ENCODE measurements at regions not wholly inside any gene's neighbourhood (a gene's known extent, or its start where the extent isn't known, plus 50 kb on each side); places are given as distances from the start of the nearest gene placed in this dataset.

- Histone ChIP-seq H3K4me3 (ENCODE audit: low read length in 3 of 3) (no peak overlapping the region), H3K9ac (ENCODE audit: low read length in 3 of 3) (no peak overlapping the region), H3K9me3 (ENCODE audit: control insufficient read depth in 2 of 3, insufficient read depth in 1 of 3, low read length in 3 of 3) (no peaks in the 10 kb centered on the region), H3K27me3 (ENCODE audit: control insufficient read depth, insufficient read depth, low read length) (no peaks in the 10 kb centered on the region), H3K4me1 (ENCODE audit: control insufficient read depth in 2 of 3, insufficient read depth in 2 of 3, low read depth in 1 of 3, low read length in 3 of 3) (no peaks in the 10 kb centered on the region), H3K27ac (ENCODE audit: low read depth in 2 of 2, low read length in 2 of 2) (no peak overlapping the region), H3K36me3 (ENCODE audit: control insufficient read depth in 2 of 3, insufficient read depth in 3 of 3, low read length in 3 of 3) (no peaks in the 10 kb centered on the region)
- TF ChIP-seq, protein P1, sequence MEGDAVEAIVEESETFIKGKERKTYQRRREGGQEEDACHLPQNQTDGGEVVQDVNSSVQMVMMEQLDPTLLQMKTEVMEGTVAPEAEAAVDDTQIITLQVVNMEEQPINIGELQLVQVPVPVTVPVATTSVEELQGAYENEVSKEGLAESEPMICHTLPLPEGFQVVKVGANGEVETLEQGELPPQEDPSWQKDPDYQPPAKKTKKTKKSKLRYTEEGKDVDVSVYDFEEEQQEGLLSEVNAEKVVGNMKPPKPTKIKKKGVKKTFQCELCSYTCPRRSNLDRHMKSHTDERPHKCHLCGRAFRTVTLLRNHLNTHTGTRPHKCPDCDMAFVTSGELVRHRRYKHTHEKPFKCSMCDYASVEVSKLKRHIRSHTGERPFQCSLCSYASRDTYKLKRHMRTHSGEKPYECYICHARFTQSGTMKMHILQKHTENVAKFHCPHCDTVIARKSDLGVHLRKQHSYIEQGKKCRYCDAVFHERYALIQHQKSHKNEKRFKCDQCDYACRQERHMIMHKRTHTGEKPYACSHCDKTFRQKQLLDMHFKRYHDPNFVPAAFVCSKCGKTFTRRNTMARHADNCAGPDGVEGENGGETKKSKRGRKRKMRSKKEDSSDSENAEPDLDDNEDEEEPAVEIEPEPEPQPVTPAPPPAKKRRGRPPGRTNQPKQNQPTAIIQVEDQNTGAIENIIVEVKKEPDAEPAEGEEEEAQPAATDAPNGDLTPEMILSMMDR (IDR thresholded peaks at IDR 0.05; ENCODE audit: borderline replicate concordance, extremely low read depth, insufficient read depth): no peak
- DNase-seq (no peak), FAIRE-seq (no peak)
- intact Hi-C loops (cut with DNase I): no loop called here
Observed at GRCh38 chr7:68556537-68556936, 1041.7 kb upstream of the AUTS2 start.

DNA sequence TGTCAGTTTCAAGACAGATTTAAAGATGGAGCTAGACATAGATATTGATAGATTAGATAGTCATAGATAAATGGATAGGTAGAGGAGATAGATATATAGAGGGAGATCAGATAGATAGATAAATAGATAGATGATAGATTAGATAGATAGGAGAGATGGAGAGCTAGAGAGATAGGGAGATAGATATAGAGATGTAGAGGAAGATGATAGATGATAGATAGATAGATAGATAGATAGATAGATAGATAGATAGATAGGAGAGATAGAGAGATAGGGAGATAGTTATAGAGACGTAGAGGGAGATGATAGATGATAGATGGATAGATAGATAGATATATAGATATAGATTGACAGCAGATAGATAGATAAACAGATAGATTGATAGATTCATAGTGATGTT lies 1038.8 kb upstream of the AUTS2 start:
- Histone ChIP-seq H3K9ac (ENCODE audit: low read length in 3 of 3) (no peak overlapping the region), H3K9me3 (ENCODE audit: control insufficient read depth in 2 of 3, insufficient read depth in 1 of 3, low read length in 3 of 3) (no peaks in the 10 kb centered on the region), H3K27me3 (ENCODE audit: control insufficient read depth, insufficient read depth, low read length) (no peaks in the 10 kb centered on the region), H3K4me3 (ENCODE audit: low read length in 3 of 3) (no peak overlapping the region), H3K36me3 (ENCODE audit: control insufficient read depth in 2 of 3, insufficient read depth in 3 of 3, low read length in 3 of 3) (no peaks in the 10 kb centered on the region), H3K4me1 (ENCODE audit: control insufficient read depth in 2 of 3, insufficient read depth in 2 of 3, low read depth in 1 of 3, low read length in 3 of 3) (no peaks in the 10 kb centered on the region), H3K27ac (ENCODE audit: low read depth in 2 of 2, low read length in 2 of 2) (no peak overlapping the region)
- DNase-seq (no peak), FAIRE-seq (no peak)
- intact Hi-C loops (cut with DNase I): no loop called here
- TF ChIP-seq, protein P1 (IDR thresholded peaks at IDR 0.05; ENCODE audit: borderline replicate concordance, extremely low read depth, insufficient read depth): no peak

DNA sequence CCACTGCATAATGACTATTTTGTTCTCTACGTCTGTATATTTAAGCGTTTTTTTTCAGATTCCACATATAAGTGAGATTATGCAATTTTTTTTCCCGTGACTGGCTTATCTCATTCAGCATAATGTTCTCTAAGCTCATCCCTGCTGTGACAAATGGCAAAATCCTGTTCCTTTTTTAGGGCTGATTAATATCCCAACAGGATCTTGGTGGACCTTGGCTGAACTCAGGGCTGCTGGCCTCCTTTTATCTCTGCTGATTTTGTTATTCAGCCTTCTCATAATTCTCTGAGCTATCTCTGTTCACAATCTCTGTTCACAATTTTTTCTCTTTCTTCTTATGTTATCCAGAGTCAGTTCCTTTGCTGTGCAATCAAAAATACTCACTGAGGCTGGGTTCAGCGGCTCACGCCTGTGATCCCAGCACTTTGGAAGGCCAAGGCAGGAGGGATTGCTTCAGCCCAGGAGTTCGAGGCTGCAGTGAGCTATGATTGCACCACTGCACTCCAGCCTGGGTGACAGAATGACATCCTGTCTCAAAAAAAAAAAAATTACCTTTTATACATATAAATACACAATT lies 1035.9 kb upstream of the AUTS2 start:
- intact Hi-C loops (cut with DNase I): no loop called here
- Histone ChIP-seq H3K27ac (ENCODE audit: low read depth in 2 of 2, low read length in 2 of 2) (no peak overlapping the region), H3K4me1 (ENCODE audit: control insufficient read depth in 2 of 3, insufficient read depth in 2 of 3, low read depth in 1 of 3, low read length in 3 of 3) (no peaks in the 10 kb centered on the region), H3K9ac (ENCODE audit: low read length in 3 of 3) (no peak overlapping the region), H3K27me3 (ENCODE audit: control insufficient read depth, insufficient read depth, low read length) (no peaks in the 10 kb centered on the region), H3K36me3 (ENCODE audit: control insufficient read depth in 2 of 3, insufficient read depth in 3 of 3, low read length in 3 of 3) (no peaks in the 10 kb centered on the region), H3K9me3 (ENCODE audit: control insufficient read depth in 2 of 3, insufficient read depth in 1 of 3, low read length in 3 of 3) (no peaks in the 10 kb centered on the region), H3K4me3 (ENCODE audit: low read length in 3 of 3) (no peak overlapping the region)
- no peak for FAIRE-seq
- DNase-seq: no peak
- TF ChIP-seq, protein P1 (IDR thresholded peaks at IDR 0.05; ENCODE audit: borderline replicate concordance, extremely low read depth, insufficient read depth): no peak

Measured in kidney (tissue), 13 donors.